ENCODE measurements at regions not wholly inside any gene's neighbourhood (a gene's known extent, or its start where the extent isn't known, plus 50 kb on each side); places are given as distances from the start of the nearest gene placed in this dataset.
A peak's percentile ranks its signal among the peaks of the same experiment; 100 is the strongest.
"Not testable (repeated sequence)": the region's sequence is repeated elsewhere in the genome, so short reads cannot be mapped to it uniquely, and the experiment has no call there.

DNA sequence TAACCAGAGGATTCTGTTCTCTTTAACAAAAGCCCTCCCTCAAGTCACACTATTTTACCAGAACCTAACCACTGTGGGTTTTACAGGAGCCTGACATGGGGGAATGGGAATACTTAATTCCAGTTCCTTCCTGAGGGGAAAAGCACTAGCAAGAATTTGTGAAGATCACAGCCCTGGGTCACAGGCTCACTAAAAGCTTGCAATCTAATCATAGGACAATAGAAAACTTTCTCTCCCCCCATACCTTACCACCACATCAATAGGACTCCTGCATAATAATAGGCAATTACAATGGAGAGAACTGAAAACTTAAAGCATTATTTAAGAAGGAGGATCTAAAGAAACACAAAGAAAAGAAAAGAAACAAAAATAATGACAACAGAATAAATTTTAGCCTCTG is 225.8 kb upstream of the ZNF804A start:
- no peak for DNase-seq (ENCODE audit: low read depth)
- TF ChIP-seq, protein P1, sequence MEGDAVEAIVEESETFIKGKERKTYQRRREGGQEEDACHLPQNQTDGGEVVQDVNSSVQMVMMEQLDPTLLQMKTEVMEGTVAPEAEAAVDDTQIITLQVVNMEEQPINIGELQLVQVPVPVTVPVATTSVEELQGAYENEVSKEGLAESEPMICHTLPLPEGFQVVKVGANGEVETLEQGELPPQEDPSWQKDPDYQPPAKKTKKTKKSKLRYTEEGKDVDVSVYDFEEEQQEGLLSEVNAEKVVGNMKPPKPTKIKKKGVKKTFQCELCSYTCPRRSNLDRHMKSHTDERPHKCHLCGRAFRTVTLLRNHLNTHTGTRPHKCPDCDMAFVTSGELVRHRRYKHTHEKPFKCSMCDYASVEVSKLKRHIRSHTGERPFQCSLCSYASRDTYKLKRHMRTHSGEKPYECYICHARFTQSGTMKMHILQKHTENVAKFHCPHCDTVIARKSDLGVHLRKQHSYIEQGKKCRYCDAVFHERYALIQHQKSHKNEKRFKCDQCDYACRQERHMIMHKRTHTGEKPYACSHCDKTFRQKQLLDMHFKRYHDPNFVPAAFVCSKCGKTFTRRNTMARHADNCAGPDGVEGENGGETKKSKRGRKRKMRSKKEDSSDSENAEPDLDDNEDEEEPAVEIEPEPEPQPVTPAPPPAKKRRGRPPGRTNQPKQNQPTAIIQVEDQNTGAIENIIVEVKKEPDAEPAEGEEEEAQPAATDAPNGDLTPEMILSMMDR (conservative IDR thresholded peaks at IDR 0.05; ENCODE audit: low read depth, low read length): no peak
- no peak overlapping the region for H3K4me3 ChIP-seq (ENCODE audit: low read depth, low read length)

DNA sequence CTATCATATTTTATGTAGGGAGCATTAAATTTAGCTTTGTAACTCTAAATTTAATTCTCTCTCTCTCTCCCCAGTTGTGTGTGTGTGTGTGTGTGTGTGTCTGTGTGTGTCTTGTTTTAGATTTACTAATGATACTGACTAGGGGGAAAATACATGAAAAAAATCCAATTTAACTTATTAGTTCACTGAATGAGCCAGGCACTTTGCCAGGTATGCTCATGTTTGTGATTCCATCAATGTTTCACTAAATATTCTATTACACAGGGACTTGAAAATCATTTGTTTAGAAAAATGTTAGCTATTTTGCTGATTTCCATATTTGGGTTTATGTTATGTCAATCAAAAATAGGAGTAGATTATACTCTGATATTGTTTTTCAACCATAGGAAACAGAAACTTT is 203.7 kb upstream of the ZNF804A start:
- TF ChIP-seq, protein P1 (conservative IDR thresholded peaks at IDR 0.05; ENCODE audit: low read depth, low read length): no peak
- H3K4me3 ChIP-seq (ENCODE audit: low read depth, low read length): no peak overlapping the region
- peak; percentile 9 for DNase-seq (ENCODE audit: low read depth)

- no peak for DNase-seq (ENCODE audit: low read depth)
- no peak overlapping the region for H3K4me3 ChIP-seq (ENCODE audit: low read depth, low read length)
- TF ChIP-seq, protein P1 (conservative IDR thresholded peaks at IDR 0.05; ENCODE audit: low read depth, low read length): no peak
These were observed 195.9 kb upstream of the ZNF804A start for GRCh38 chr2:184402381-184402780.

DNA sequence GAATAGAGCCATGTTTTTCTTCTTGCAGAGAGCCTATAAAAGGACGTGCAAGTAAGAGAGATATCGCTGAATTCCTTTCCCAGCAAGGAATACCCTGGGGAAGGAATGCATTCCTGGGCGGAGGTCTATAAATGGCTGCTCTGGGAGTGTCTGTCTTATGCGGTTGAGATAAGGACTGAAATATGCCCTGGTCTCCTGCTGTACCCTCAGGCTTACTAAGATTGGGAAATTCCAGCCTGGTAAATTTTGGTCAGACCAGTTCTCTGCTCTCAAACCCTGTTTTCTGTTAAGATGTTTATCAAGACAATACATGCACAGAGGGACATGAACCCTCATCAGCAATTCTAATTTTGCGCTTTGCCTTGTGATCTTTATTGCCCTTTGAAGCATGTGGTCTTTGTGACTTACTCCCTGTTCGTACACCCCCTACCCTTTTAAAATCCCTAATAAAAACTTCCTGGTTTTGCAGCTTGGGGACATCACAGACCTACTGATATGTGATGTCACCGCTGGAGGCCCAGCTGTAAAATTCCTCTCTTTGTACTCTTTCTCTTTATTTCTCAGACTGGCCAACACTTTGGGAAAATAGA is 191.2 kb upstream of the ZNF804A start:
- DNase-seq (ENCODE audit: low read depth): not testable (repeated sequence)

GRCh38 chr2:184410160-184410559 is 188.2 kb upstream of the ZNF804A start:
- TF ChIP-seq, protein P1 (conservative IDR thresholded peaks at IDR 0.05; ENCODE audit: low read depth, low read length): no peak
- DNase-seq (ENCODE audit: low read depth): no peak
- no peak overlapping the region for H3K4me3 ChIP-seq (ENCODE audit: low read depth, low read length)

More for the DNA sequence above, 191.2 kb upstream of the ZNF804A start:
- H3K4me3 ChIP-seq (ENCODE audit: low read depth, low read length): not testable (repeated sequence)

- TF ChIP-seq, protein P1 (conservative IDR thresholded peaks at IDR 0.05; ENCODE audit: low read depth, low read length): no peak
- DNase-seq (ENCODE audit: low read depth): no peak
- no peak overlapping the region for H3K4me3 ChIP-seq (ENCODE audit: low read depth, low read length)
These were observed 185.1 kb upstream of the ZNF804A start for GRCh38 chr2:184413221-184413620.

- TF ChIP-seq, protein P1 (conservative IDR thresholded peaks at IDR 0.05; ENCODE audit: low read depth, low read length): no peak
- no peak for DNase-seq (ENCODE audit: low read depth)
- no peak overlapping the region for H3K4me3 ChIP-seq (ENCODE audit: low read depth, low read length)
These were observed 184.6 kb upstream of the ZNF804A start for GRCh38 chr2:184413671-184414229.

Measured in epithelial cell of proximal tubule (primary cell).